GM12801 (cell line): ENCODE measurements at regions not wholly inside any gene's neighbourhood (a gene's known extent, or its start where the extent isn't known, plus 50 kb on each side); places are given as distances from the start of the nearest gene placed in this dataset.

ENCODE experiments used
- CTCF ChIP-seq: IDR thresholded peaks from one replicate; pipeline ENCODE4 v1.5.1; 2011; ENCODE audit warnings: control low read depth; ENCODE audit not compliant: insufficient read length; ENCODE audit errors: extremely low read depth

- no peak for TF ChIP-seq CTCF
These were observed 160.8 kb upstream of the MAP1B start for GRCh38 chr5:71946343-71947030.

- TF ChIP-seq CTCF: no peak
These were observed 159.1 kb upstream of the MAP1B start for GRCh38 chr5:71948206-71948605.

DNA sequence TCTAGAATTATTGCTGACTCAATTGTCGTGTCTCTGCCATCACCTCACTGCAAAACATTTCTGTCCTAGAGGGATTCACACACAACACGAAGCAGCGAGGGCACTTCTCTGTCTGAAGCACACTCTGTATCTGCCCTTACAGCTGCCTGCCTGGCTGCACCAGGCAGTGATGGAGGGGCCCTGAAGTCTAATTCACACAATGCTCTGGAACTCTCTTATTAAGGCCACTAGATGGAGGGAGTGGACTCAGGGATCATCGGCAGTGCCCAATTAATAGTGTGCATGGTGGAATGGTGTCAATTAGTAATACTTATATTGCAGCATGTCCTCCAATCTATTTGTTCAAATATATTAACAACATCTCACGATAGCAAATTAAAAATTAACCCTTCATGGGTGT is 157.5 kb upstream of the MAP1B start:
- TF ChIP-seq CTCF: no peak

DNA sequence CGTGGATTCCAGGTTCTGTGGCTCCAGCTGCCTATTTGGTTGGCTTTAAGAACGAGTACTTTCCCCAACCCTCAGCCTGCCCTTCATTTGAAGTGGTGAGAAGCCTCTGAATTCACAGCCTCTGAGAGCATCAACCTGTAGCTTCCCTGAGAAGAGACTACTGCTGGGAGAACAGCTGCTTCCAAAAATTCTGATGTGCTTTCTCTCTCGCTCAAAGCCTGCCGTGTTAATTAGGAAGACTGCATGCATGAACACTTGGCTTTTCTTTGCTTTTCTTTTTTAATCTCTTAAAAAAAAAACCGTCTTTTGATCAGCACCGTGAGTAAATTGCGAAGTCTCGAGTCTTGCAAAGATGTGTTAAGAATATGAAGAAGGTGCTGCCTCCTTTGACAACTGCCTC is 153.4 kb upstream of the MAP1B start:
- no peak for TF ChIP-seq CTCF

GRCh38 chr5:71954329-71954728 is 152.9 kb upstream of the MAP1B start:
- no peak for TF ChIP-seq CTCF

- TF ChIP-seq CTCF: no peak
These were observed 151.6 kb upstream of the MAP1B start for GRCh38 chr5:71955723-71956122.

DNA sequence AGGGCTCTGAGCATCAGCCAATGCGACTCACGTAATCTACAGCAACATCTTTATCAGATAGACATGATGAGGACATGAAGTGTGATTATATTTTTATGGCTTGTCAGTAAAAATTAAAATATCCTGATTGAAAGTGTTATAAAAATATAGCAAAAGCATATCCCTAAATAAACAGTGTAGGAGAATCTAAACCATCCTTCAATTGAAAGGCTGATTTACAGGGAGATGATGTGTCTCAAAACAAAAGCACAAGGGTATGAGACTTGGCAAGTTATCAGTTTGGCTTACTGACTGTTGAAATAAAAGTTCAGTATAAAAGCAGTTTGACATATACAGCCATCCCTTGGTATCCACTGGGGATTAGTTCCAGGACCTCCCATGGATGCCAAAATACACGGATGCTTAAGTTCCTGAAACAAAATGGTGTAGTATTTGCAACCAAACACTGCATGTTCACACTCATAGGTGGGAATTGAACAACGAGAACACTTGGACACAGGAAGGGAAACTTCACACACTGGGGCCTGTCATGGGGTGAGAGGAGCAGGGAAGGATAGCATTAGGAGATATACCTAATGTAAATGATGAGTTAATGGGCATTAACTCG is 149.9 kb upstream of the MAP1B start:
- no peak for TF ChIP-seq CTCF
